ENCODE measurements at regions not wholly inside any gene's neighbourhood (a gene's known extent, or its start where the extent isn't known, plus 50 kb on each side); places are given as distances from the start of the nearest gene placed in this dataset.

DNA sequence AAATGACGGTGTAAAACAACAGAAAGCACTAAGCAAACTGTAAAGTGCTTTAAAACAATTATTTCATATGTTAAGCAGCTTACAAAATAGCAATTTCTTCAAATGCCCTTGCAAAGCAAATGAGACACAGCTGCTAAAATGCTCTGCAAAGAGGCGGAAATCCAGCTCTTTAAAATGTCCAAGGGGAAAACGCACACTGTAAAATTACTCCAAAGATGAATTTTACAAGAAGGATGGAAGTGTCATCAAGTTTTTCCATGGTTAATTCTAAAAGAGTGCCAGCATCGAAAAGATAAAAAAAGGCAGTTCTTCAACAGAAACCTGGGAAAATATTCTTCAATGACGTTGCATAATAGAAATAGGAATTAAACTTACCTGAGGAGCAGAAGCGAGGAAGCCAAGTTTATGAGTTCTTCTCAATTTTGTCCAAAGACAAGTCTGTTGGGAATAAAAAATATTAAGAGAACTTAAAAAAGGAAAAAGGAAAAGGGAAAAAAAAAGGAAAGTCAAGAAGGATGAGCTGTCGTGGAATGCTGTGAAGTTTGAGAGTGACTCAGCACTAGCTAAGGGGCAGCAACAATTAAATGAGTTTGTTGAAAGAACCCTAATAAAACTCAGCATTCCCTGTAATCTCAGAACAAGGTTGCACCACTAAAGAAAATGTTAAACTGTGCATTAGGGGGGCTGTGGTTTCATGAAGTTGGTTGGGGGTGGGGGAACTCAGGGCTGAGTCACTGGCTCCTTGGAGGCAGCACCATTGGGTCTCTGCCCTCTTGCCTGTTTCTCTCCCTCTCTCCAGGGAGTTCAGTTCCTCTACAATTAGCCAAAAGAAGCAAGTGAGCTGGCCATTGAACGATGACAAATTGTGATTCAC is 64.2 kb upstream of the BLID start:
- no peak overlapping the region for H3K4me3 Mint-ChIP-seq
- H3K36me3 Mint-ChIP-seq (ENCODE audit: low read depth), result no peaks in the 10 kb centered on the region
- no peak for DNase-seq

DNA sequence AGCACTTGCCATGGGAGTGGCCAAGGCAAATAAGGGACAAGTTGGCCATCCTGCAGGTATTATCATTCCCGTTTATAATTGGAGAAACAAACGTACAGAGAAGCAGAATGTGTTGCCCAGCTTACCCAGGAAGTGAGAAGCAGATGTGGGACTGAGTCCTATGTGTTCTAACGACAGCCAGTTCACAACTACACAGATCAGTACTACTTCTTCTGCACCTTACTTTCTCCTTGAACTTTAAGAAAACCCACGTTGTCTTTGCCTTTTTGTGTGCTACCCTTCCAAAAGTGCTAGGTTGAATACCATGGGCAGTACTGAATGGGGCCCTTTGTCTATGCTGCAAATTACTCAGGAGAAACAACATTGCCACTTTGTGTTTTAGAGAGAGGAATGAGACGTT is 62.8 kb upstream of the BLID start:
- TF ChIP-seq, protein P1, sequence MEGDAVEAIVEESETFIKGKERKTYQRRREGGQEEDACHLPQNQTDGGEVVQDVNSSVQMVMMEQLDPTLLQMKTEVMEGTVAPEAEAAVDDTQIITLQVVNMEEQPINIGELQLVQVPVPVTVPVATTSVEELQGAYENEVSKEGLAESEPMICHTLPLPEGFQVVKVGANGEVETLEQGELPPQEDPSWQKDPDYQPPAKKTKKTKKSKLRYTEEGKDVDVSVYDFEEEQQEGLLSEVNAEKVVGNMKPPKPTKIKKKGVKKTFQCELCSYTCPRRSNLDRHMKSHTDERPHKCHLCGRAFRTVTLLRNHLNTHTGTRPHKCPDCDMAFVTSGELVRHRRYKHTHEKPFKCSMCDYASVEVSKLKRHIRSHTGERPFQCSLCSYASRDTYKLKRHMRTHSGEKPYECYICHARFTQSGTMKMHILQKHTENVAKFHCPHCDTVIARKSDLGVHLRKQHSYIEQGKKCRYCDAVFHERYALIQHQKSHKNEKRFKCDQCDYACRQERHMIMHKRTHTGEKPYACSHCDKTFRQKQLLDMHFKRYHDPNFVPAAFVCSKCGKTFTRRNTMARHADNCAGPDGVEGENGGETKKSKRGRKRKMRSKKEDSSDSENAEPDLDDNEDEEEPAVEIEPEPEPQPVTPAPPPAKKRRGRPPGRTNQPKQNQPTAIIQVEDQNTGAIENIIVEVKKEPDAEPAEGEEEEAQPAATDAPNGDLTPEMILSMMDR (IDR thresholded peaks at IDR 0.05), result no peak
- no peaks in the 10 kb centered on the region for H3K36me3 Mint-ChIP-seq (ENCODE audit: low read depth)
- peaks cover 11% of the 10 kb centered on the region for H3K4me1 Mint-ChIP-seq
- no peak overlapping the region for H3K27ac Mint-ChIP-seq
- H3K4me3 Mint-ChIP-seq, result no peak overlapping the region
- no peaks in the 10 kb centered on the region for H3K9me3 Mint-ChIP-seq
- peaks cover 3% of the 10 kb centered on the region for H3K27me3 Mint-ChIP-seq (ENCODE audit: low read depth, poor library complexity)
- DNase-seq, result no peak

More for the DNA sequence above, 64.2 kb upstream of the BLID start:
- peaks cover 11% of the 10 kb centered on the region for H3K4me1 Mint-ChIP-seq
- H3K27me3 Mint-ChIP-seq (ENCODE audit: low read depth, poor library complexity), result peaks cover 5% of the 10 kb centered on the region
- H3K27ac Mint-ChIP-seq, result no peak overlapping the region
- no peaks in the 10 kb centered on the region for H3K9me3 Mint-ChIP-seq
- TF ChIP-seq, protein P1 (IDR thresholded peaks at IDR 0.05), result no peak

DNA sequence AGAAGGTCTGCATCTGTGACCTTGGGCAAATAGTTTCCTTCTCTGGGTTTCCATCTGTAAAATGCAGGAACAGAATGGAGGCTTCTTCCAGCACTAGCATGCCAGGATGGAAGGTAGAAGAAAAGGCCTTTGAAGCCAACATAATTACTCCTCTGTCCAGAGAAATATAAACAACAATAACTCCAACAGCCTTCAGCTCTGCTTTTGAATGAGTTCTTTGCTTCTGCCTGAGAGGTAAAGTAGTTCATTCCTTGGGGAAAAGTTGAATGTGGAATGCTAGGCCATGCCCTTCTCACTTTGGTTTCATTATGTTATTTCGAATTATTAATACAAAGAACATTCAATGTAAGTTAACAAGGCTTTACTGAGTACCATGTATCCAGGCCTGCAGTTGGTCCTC is 61.2 kb upstream of the BLID start:
- Mint-ChIP-seq H3K27me3 (ENCODE audit: low read depth, poor library complexity) (peaks cover 3% of the 10 kb centered on the region), H3K36me3 (ENCODE audit: low read depth) (no peaks in the 10 kb centered on the region), H3K9me3 (no peaks in the 10 kb centered on the region), H3K27ac (no peak overlapping the region), H3K4me3 (no peak overlapping the region), H3K4me1 (peaks cover 11% of the 10 kb centered on the region)
- TF ChIP-seq, protein P1 (IDR thresholded peaks at IDR 0.05), result no peak
- DNase-seq, result no peak

DNA sequence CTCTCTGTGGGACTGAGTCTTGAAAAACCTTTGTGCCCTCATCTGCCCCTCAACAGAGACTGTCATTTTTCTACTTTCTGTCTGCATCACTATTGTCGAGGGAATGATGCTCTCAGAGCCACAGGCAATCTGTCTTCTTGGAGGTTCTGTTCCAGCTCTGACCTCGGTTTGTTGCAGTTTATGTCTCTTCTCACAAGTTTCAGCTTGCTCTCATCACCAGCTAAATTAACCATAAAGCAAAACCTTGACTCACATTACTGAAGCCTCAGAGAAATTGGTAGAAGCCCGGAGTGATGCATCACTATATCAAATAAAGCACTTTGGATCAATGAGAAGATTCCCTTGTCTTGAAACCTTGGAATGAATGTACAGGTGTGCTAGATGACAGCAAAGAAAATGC is 60.6 kb upstream of the BLID start:
- Mint-ChIP-seq H3K9me3 (no peaks in the 10 kb centered on the region), H3K4me1 (peaks cover 11% of the 10 kb centered on the region), H3K27me3 (ENCODE audit: low read depth, poor library complexity) (peaks cover 3% of the 10 kb centered on the region), H3K4me3 (no peak overlapping the region), H3K36me3 (ENCODE audit: low read depth) (no peaks in the 10 kb centered on the region), H3K27ac (peak overlapping the region; percentile 7)
- TF ChIP-seq, protein P1 (IDR thresholded peaks at IDR 0.05), result no peak
- DNase-seq, result no peak

DNA sequence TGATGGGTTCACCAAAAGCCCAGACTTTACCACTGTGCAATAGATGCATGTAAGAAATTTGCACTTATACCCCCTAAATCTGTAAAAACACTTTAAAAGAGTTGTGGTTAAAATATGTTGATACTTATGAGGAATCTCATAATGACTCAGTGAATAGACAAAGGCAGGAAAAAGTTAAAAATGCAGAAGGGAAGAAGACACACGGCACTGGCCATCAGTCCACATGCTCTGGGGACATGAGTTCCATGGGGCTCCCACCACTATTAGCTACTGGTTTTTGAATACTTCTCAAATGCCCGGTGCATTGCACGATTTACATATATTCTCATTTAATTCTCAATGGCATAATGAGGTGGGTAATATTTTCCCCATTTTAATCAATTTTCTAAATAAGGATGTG is 59.3 kb upstream of the BLID start:
- TF ChIP-seq, protein P1 (IDR thresholded peaks at IDR 0.05), result no peak
- H3K27ac Mint-ChIP-seq, result no peak overlapping the region
- peaks cover 6% of the 10 kb centered on the region for H3K4me1 Mint-ChIP-seq
- H3K27me3 Mint-ChIP-seq (ENCODE audit: low read depth, poor library complexity), result peaks cover 3% of the 10 kb centered on the region
- no peaks in the 10 kb centered on the region for H3K9me3 Mint-ChIP-seq
- no peak for DNase-seq
- no peak overlapping the region for H3K4me3 Mint-ChIP-seq
- no peaks in the 10 kb centered on the region for H3K36me3 Mint-ChIP-seq (ENCODE audit: low read depth)

DNA sequence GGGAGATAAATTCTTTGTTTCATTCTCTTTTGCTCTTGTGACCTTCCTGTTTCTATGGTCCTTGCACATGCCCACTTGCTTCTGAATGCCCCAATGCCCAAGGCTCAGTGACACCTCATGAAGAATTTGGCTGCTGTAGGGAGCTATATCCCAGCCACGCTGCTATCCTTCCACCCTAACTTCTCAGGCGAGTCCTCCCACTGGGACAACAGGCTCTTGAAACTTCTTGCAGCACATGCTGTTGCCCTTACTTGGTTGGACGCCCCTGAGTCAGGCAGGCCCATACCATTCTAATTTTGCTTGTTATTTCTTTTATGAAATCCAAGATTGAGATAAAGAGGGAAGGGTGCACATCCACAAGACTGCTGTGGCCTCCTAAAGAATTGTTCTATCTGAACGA is 57.6 kb upstream of the BLID start:
- Mint-ChIP-seq H3K36me3 (ENCODE audit: low read depth) (no peaks in the 10 kb centered on the region), H3K27me3 (ENCODE audit: low read depth, poor library complexity) (peaks cover 3% of the 10 kb centered on the region), H3K9me3 (no peaks in the 10 kb centered on the region), H3K27ac (no peak overlapping the region), H3K4me1 (no peaks in the 10 kb centered on the region), H3K4me3 (no peak overlapping the region)
- no peak for DNase-seq
- TF ChIP-seq, protein P1 (IDR thresholded peaks at IDR 0.05), result no peak
